GM21825 (cell line): ENCODE measurements at regions not wholly inside any gene's neighbourhood (a gene's known extent, or its start where the extent isn't known, plus 50 kb on each side); places are given as distances from the start of the nearest gene placed in this dataset.

ENCODE experiments used
- ATAC-seq: cut with Tn5 transposase; IDR thresholded peaks from one replicate; pipeline ENCODE4 v1.9.1; 2021; ENCODE audit warnings: mild to moderate bottlenecking, moderate library complexity; ENCODE audit not compliant: unreplicated experiment

GRCh38 chr2:2687745-2688144 is 356.7 kb upstream of the MYT1L start:
- ATAC-seq: no peak

DNA sequence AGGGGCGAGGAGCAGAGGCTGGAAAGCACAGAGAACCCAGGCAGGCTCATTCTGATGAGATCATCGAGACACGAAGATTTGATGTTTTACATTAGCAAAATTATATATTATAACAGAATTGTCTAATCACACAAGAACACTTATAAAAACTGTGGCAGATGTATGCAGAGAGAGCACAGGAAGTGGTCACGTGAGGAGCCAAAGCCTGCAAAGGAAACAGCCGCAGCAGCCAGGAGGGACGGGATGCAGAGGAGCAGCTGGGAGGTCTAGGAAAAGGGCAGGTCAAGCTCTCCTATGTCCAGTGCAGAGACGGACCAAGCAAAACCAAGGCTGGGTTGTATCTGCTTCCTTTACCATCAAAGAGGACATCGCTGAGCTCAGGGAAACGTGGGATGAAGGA is 355.1 kb upstream of the MYT1L start:
- no peak for ATAC-seq

GRCh38 chr2:2683606-2684224 is 352.6 kb upstream of the MYT1L start:
- no peak for ATAC-seq

DNA sequence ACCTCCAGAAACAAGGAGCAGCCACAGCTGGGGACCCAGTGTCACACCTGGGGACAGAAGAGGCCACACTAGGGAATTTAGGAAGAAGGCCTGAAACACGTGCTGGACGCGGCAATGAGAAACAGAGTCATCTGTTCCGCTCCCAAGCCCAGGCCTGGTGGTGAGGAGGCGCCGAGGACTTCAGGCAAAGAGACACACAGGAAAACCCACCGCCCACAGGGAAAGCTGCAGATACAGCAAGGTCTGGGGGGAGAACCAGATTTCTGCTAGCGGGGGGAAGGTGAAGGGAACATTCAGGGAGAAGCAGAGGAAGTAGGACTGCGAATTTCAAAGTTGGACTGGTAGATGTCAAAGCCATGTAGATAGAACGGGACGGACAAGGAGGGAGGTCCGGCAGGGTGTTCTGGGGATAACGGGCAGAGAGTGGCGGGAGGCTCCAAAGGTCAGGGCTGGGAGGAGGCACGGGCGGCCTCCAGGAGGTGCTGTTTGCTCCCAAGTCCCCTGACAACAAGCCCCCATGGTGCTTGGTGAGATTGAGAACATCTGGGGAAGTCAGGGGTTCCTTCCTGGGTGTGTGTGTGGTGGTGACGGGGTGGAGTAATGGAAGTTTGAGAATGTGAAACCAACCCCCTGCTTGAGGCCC is 351.7 kb upstream of the MYT1L start:
- ATAC-seq: no peak

GRCh38 chr2:2681711-2682251 is 350.7 kb upstream of the MYT1L start:
- no peak for ATAC-seq

DNA sequence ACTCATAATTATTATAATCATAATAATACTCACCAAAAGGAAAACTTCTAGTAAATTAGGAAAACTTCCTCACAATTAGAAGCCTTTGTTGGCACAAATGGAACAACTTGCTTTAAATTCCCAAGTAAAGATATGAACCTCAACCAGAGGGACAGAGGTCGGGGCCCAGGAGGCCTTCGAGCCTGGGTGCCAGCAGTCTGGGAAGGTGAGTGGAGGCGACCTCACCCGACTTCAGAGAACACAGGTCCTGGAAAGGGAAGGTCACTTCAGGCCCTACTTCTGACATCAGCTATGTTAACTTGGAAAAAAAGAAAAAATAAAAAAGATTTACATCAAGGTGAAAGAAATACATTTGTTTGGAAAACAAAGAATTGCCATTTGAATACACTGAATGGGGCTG is 350.0 kb upstream of the MYT1L start:
- no peak for ATAC-seq

DNA sequence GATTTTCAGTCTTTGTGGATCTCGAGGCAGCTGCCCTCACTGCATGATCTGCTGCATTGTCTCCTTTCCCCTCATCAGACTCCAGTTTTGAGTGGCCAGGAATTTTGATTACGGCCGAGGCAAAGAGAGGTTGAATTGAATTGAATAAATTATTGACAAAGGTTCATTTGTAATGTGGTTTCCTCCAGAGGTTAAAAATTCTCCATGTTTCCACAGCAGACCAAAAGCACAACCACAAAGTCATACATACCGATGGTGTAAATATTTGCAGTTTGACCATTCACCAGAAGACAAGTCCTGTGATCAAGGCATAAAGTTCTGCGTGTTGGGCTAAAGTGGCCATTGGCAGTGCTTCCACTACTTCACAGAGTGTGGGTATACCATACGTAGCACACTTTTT is 343.8 kb upstream of the MYT1L start:
- ATAC-seq: no peak

DNA sequence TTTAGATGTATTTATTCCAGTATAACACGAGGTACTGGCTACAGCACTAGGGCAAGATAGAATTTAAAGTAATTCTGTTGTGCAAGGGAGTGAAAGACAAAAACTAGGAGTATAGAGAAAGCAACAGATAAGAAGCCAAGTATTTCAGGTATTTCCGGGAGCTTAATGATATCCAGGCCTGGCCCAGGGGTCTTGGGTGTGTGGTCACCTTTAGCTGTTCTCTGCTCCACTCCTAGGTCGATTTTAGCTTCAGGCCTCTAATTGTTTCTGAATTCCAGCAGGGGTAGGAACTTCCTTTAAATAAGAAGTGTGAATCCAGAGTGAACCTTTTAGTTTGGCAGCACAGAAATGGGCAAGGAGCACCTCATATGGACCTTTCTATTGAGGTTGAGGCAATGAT is 342.3 kb upstream of the MYT1L start:
- no peak for ATAC-seq

- ATAC-seq: no peak
Measured at GRCh38 chr2:2672249-2672648, 341.2 kb upstream of the MYT1L start.

GRCh38 chr2:2671826-2672225 is 340.8 kb upstream of the MYT1L start:
- no peak for ATAC-seq

DNA sequence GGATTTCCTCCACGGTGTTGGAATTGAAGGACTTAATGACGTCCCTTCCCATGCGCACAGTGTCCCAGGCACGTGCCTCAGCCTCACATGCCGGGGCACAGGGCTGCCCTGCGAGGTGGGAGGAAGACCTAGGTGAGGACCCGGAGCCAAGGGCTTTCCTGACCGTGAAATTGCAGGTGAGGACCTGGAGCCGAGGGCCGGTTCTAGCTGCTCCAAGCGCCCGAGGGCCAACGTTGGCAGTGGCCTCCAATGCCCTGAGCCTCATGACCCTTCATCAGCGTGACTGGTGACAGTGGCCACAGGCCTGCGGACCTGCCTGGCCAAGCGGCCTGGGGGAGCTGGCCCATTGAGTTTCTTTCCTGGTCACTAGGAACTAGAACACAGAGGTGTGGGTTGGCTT is 338.2 kb upstream of the MYT1L start:
- ATAC-seq: no peak

- no peak for ATAC-seq
Measured at GRCh38 chr2:2668681-2669265, 337.7 kb upstream of the MYT1L start.

DNA sequence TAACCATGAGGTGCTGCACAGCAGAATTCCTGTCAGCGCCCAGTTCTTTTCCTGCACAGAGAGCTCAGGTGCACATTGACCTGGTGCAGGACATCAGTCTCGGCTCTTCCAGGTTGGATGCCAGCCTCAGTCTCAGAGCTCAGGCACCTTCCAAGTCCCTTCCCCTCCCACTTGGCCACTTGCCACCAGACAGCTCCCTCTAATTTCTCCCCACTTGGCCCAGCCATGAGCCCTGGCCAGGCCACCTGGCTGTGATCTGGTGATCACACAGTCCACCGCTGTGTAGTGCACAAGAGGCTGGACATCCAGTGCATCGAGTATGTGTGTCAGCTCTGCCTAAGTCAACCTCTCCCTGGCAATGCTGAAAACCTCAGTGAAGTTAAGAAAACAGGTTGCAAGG is 336.6 kb upstream of the MYT1L start:
- no peak for ATAC-seq

- ATAC-seq: no peak
Measured at GRCh38 chr2:2665834-2666133, 334.7 kb upstream of the MYT1L start.

DNA sequence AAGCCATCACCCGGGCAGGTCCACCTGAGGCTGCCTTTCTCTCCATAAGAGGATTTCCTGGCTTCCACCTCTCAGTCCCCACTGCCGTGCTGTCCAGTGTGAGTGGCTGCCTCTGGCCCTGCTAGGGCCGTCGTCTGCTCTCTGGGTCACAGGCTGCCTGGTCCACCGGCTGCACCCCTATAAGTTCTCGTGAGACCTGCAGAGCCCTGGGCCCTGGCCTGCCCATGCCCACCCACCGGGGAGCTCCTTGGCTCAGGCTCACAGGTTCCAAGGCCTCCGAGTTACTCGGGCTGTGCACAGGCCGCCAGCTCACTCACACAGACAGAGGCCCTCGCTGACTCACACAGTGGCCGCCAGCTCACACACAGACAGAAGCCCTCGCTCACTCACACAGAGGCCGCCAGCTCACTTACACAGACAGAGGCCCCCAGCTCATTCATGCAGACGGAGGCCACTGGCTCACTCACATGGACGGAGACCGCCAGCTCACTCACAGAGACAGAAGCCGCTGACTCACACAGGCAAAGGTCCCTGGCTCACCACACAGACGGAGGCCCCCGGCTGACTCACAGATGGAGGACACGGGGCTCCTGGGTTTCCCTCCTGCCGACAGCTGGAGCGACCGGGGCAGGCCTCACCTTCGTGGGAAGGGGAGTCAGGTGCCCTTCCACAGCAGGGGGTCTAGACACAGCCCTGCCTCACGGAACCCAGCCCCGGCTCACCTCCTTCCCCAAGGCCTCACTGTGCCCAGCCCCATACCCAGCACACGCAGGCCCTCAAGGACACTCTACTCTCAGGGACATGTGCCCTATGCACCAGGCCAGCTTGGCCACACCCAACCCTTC is 334.1 kb upstream of the MYT1L start:
- ATAC-seq: no peak

DNA sequence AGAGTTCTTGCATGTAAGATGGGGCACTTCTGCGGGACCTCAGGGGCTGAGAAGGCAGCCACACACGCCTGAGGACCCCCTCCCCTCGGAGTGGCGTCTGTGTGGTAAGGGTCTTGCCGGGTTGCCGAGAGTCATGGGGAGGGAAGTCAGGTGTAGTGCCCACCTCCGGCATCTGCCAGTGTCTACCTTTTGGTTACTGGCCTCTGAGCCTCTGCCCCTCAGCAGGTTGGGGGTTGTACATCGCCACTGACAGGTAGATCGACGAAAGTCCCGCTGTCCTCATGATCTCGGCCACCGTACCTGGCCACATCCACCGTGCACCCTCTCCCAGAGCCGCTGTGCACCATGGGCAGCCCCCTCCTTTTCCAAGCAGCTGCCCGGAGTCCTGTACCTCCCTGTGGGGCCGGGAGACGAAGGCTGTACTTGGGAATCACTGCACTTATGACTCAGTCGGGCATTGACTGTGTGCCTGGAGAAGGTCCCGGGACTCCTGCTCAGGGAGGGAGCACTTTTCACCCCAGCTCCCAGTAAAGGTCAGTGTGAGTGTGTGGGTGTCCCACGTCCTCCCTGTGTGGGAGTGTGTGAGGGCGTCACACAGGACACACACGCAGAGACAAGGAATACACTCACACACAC is 332.4 kb upstream of the MYT1L start:
- no peak for ATAC-seq

GRCh38 chr2:2662847-2663356 is 331.8 kb upstream of the MYT1L start:
- no peak for ATAC-seq

DNA sequence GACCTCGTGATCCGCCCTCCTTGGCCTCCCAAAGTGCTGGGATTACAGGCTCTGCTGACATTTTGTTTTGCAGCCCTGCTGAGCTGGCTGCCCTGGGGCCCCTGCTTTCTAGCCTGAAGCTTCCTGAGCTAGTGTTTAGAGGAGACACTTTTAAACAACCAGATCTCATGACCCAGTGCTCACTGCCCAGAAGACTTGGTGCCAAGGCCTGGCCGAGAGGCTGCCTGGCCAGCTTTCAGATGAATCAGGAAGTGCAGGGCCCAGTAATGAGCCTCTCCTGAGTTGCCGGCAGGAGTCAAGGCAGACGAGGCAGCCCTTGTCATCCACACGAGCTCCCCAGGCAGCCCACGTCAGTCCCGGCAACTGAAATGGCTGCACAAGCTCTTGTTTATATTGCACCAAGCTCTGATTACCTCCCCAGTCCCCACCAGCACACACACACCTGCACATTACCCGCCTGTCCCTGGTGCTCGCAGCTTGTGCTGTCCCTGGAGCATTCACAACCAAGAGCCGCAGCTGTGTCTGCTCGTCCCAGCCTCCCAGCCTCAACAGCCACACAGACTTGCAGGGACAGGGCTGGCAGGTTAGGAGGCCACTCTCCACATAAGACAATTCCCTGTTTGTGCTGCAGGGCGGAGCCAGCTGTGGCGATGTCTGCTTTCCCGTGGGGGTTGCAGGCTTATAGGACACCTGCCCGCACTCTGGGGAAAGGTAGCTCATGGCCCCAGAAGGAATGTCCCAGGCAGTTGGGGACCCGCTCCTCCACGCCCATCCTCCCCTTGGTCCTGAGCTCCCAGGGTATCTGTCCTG is 331.2 kb upstream of the MYT1L start:
- ATAC-seq: no peak

- no peak for ATAC-seq
Measured at GRCh38 chr2:2660789-2661355, 329.8 kb upstream of the MYT1L start.
